Hematopoietic multipotent progenitor cell treated with erythropoietin and hydrocortisone succinate and interleukin-3 and kit ligand, for 17 days (in vitro differentiated cells): ENCODE measurements at regions not wholly inside any gene's neighbourhood (a gene's known extent, or its start where the extent isn't known, plus 50 kb on each side); places are given as distances from the start of the nearest gene placed in this dataset.
A peak's percentile ranks its signal among the peaks of the same experiment; 100 is the strongest.

Source experiments
- DNase-seq: peaks from one replicate; pipeline ENCODE4 v3.0.0-alpha.2; 2015; ENCODE audit warnings: low spot score

DNA sequence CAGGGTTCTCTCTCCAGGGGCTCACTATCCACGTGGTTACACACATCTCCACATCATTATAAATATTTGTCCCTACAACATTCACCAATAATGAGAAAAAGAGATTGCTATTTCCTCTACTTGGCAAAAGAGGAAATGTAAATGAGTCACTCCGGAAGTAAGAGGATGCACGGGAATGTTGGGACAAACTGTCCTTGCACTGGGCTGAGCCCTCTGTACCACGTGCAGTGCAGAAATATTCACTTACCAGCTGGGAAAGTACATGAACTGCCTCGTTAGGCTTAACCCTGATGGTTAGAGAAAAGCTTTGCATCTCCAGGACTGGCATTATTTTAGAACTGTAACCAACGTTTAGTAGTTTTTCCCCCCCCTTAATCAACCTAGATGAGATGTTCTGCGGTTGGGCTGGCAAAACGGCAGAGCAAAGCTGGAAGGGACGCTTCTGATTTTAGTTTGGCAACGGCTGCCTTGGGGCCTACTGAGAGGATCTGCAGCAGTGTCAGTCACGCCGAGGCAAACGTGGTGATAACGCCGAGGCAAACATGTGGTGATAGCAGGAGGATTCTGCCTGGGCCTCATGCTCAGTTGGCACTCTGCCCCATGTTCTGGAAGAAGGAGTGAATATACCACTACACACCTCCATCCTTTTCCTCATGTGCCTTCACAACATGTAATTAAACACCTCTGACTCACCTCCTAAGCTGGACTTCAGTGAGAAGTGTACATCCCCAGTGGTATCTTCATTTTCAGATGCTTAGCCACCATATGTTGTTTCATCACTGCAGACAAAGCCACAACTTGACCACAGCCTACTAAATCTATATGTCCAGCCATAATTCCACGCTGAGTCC, 661.4 kb upstream of the KLF4 start:
- peak; percentile 78 for DNase-seq

DNA sequence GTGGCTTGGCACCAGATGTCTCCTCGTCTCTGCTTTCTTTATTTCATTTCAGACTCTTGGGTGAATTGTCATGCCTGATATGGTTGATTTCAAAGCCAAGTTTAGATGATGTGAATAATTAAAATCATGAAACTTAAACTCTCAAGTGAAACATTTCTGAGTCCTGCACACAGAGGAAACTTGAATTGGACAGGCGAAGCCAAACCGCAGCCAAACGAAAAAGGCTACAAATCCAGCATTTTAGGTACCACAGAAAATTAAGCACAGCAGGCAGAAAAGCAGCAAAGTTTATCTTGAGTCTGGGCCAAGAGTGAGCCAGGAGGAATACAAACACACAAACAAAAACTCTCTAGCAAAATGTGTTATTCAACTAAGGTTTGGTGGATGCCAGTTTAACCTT, 659.8 kb upstream of the KLF4 start:
- DNase-seq = no peak

DNA sequence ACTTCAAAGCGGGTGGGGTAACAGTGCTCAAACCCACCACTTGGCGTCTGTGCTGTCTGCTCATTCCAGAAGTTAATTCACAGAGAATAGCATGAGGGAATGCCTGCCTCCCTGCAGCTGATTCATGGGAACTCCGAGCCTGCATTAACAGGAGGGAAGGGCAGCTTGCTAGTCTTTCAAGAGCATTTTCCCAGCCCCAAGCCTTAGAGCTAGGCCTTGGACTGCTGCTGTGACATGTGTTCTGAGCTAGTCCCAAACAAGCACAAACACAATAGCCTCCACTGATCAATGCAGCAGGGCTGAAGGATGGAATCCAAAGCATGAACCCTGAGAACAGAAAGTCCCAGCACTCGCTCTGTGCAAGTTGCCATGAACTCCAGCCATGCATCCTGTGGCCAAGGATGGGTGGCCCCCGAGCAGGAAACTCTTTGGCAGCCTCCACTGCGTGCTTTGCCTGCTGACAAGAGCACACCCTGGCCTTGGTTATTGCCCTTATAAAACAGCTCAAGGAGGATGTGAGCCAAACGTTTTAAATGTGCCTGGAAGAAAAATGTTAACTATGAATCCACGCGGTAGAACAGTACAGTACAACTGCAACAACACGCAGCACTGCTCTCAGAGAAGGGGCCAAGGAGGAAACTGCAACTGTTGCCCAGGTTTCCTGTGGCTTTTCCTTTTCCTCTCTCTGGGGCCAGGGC, 653.1 kb upstream of the KLF4 start:
- DNase-seq = no peak

DNA sequence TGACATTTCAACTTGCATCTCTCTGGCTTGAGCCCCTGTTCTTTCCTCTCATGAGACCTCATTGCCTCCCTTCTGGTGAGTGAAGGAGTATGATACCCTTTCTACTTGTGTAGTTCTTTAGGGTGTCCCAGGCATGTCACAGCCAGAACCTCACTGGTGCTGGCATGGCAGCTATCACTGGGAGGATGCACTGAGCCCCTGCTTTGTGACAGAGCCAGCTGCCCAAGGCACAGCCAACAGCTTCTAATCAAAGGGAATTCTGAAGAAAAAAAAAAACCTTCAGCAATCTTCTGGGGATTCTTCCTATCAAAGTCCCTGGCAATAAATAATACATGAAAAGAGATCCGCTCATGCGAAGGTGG, 652.6 kb upstream of the KLF4 start:
- no peak for DNase-seq

DNA sequence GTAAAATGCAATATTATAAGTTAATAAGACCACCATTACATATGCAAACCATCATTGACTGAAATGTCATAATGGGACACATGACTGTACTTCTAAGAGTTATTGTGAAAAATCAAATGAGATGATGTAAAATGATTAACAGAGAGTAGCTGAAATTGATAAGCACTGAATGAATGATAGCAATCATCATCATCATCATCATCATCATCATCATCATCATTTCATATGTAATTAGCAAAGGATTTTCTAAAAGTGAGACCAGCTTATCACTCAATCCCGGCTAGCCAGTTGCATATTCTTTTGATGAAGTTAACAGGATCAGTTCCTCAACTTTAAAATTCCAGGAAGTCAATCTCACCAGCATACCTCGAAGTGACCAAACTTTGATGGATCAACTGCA, 650.3 kb upstream of the KLF4 start:
- DNase-seq = no peak

DNA sequence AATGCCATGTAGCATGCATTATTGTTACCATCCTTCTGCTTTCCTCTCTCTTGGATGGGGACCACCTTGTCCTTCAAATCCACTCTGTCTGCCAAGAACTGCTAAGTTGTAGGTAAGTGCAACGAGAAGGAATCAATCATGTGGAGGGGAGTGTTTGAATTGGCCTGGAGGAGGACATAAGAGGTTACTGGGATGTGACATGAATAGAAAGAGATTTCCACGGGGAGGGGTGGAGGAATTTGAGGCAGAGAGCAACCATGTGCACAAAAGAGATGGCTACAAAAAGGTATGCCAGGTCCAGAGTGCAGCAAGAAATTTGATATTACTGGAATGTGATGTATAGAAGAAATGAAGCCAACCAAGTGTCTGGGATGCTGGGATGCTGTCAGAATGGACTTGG, 648.9 kb upstream of the KLF4 start:
- no peak for DNase-seq

DNA sequence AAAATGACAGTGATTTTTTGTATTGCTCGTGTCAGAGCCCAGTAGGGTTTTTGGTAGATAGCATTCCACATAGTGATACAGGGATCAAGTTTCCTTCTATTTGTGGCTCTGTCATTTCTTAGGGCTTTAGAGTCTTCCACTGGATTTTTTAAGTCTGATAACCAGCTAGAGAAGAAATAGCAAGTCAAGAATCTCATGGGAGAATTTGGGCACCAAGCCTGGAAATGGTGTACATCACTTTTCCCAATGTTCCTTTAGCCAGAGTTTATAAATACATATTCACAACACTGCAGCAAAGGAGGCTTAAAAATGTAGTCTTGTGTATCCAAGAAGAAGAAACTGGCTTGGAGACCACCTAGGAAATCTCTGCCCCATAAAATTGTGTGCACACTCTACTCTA, 647.1 kb upstream of the KLF4 start:
- DNase-seq = no peak

DNA sequence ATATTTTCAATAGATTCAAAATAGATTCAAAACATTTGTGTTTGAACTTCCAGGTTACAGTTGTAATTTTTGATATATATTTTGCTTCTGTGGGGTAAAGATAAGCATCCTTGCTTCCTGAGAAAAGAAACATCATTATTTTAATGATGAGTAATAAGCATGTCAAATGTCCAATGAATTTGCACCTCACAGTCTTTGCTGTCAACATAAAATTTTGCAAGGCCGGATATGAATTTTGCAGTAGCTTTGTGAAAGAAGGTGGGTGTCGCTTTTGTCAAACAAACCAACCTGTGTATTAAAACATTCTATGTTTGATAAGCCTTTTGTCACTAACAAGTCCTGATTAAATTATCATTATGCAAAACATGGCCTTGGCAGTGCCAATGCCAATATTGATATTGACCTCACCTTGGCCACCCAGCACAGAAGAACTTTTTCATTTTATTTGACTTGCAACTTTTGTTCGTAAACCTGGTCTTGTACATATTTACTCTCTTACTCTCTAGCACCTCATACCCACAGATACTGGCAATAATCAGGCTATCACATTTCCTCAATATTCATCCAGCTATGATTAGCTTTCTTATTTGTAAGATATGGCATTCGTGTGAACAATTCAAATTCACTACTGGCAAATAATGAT, 645.0 kb upstream of the KLF4 start:
- no peak for DNase-seq

DNA sequence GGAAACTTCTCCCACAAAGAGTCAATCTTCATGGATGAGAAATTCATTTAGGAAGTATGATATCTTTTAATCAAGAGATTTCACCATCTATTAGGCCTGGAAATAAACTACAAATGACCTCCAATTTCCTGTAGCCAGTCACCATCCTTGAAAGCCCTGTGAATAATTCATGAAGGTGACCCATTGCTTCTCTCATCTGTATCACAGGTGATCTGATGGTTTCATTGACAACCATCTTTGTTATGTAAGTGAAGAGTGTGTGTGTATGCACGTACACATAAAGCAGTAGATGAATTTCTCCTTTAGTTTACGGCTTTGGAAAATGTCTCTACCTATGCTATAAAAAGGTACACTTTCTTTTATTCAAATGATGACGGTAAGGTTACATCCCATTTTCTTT, 644.1 kb upstream of the KLF4 start:
- DNase-seq = no peak

DNA sequence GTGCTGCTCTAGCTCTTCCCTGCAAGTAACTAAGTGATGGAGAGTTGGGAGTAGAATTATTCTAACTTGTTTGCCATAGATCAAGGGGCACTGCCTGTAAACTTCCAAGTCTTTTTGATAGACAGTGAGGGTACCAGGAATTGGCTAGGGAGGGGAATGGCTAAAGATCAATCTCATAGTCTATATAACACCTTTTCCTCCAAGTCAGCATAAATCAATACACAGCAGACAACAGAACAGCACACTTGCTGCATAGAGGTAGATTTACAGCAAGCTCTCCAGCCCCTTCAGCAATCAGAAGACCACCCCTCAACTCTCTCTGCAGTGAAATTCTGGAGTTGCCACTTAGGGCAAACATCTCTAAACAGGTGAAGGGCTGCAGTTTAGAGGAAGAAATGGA, 643.5 kb upstream of the KLF4 start:
- no peak for DNase-seq

DNA sequence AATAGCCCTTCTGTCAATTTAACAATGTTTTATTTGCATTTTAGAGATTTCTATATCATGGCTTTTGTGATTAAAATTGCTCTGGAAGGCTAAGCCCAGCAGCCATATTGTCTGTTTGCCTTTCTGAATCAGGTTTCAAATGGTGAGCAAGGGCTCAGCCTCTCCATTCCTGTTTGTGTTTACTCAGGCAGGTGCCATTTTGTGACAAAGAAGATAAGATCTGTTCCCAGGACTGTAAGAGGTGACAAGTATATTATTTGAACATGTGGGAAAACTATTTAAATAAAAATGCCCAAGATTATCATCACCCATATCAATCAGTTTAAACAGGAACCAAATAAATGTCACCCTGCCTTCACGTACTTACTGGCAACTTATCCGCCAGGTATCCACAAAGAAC, 641.3 kb upstream of the KLF4 start:
- DNase-seq = no peak

DNA sequence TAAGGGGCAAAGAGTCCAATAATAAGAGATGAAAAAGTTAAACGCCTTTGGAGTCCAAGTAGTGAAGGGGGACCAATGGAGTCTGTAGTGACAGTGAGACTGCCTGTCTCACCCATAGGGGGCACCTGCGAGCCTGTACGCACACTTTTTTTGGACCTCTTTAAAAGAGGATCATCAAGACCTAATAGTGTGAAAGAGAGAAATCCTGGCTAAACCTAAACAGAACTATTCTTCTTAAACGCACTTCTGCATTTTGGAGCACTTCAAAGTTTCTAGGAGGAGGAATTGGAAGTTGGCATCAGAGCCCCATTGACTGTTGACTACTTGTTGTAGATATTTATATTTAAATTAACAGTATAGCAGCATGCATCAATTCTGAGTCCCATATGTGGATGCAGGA, 636.1 kb upstream of the KLF4 start:
- peak; percentile 64 for DNase-seq

DNA sequence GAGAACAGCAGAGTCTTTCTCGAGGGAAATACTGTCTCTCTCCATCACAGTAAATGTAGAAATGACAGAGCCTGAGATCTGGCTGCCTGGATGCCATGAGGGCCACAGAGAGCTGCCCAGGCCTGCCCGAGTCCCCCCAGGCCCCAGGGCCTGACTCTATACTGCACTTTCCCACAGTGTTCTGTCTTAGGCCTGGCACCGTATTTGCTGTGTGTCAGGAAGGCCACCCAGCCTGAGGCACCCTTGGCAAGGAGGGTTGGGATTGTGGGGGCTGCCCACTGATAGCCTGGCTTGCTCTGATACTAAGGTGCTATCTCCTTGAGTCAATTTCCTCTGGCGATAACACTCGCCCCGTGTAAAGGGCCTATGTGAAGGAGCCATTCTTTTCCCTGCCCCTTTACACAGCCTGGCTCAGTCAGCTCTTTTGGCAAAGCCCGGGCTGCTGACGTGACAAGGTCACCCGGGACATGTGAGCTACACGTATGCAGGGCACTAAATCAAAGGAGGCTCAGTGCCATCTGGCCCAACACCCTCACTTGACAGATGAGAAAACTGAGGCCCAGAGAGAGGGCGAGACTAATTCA, 630.1 kb upstream of the KLF4 start:
- peak; percentile 48 for DNase-seq

DNA sequence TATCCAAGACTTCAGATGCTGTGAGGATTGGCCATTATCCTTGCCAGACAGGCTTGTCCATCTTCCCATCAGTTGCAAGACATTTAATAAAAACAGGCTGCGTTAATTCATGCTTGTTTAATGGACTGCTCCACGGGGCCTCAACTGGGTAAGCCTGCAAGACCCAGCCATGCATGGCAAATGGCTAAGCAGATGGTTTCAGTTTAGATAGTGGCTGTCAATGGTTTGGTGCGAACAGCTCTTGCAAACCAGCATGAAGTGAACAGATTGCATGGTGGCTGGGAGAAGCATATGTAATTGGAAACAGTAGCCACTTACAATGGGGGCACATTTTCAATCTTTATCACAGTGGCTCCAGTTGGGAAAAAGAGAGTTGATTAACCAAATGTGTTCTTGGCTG, 628.2 kb upstream of the KLF4 start:
- peak; percentile 37 for DNase-seq

DNA sequence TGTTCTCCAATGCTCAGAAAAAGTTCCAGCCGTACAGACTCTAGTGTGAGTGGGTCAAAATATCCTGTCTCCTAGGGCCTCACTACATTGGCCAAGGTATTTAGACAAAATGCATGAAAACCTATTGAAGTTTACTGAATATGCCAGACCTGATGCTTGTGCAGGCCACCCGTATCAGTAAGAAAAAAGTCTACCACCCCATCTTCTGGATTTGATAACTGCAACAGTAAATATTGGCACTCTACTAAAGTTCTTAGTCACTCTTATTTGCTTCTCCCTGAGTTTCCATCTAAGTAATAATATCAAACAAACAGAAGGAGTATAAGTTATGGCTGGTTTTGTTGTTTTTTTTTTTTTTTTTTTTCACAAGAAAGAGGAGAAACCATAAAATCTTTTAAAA, 627.7 kb upstream of the KLF4 start:
- DNase-seq = peak; percentile 65

DNA sequence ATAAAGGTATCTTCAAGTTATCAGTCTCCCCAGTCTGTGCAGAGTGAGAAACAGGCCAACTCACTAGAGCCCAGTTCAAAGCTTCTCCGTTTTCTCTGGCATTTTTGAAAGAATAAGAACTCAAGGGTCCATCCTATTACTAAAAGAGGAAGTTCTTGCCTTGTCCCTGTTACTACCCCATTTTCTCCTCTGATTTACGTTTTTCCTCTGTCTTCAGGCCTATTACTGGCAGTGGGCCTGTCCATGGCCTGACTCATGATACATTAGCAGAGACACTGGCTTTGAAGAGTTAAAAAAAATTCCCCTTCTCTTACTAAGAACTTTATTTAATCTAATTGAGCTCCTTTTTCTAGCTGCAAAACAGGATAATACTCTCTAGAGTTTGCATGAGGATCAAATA, 624.0 kb upstream of the KLF4 start:
- peak; percentile 51 for DNase-seq

DNA sequence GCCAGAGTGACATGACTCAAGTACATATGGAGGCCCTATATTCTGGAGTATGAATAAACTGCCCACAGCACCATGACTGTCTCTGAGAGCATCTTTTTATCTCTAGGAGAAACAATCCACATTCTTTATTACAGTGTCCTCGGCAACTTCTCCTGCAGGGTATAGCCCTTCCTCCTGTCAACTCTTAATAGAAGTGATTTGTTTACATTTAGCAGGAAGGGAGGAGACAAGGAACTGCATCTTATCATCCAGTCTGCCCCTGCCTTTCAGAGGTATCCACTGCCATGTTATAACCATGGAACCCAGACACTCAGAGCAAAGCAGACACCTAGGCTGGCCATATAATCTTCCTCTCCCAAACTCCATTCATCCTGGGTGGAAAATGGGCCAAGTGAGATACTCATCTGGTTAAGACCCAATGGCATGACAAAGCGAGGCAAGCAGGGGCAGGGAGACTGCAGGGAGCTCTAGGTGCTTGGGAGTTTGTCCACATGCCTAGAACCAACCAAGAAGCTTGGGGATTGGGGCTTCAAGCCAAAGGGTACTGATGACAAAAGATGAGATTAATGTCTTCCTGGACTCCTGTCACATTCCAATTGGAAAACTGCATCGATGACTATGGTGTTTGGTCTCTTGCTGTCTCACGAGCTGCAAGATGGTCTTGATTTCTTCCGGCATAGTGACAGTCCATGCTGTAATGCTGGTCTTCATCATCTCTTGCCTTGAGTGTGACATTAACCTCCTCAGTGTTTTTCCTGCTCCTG, 620.5 kb upstream of the KLF4 start:
- DNase-seq = peak; percentile 37

DNA sequence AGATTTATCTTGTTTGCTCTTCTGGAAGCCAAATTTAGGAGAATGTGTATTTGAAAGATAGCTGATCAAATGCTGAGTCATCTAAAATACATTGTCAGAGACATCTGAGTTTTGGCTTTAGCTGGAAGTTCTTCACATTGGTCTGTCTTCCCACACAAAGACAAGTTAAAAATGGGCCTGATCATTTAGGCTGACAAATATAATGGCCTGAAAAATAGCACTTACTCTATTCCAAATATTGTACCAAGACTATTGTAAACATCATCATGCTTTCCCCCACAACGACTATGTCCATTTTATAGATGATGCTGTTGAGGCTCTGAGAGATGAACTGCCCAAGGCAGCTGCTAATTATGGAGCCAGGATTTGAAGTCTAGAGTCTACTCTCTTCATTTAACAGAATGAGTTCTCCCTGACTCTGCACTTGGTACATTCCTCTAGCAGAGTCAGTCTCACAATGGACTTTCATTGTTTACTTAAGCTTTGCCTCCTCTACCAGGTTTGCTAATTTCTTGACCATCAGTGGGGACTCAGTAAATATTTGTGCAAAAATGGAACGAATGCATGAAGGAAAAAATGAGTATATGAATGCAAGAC, 619.4 kb upstream of the KLF4 start:
- DNase-seq = peak; percentile 72

DNA sequence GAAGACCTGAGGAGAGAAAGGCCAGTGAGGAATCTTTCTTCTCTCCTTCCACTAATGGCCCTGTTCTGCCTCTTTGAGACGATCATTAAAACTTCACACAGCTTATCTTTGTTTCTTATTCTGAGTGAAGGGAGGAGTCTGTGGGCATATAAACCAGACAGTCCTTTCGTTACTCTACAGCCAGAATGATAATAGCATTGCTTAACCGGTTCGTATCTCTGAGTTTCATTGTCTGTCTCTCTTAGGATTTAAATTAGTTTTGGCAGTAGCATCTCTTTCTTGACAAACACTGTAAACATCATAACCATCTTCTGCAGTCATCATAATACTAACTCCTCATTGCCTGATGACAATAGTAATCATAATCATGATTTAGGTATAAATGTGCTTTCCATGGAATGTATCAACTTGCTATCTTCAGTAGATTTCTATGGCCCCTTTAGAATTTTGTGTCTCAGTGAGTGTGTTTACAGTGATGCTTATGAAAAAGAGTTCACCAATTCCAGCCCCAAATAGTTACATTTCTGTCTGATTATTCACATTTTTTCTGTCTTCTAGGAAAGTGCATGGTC, 618.8 kb upstream of the KLF4 start:
- peak; percentile 55 for DNase-seq

DNA sequence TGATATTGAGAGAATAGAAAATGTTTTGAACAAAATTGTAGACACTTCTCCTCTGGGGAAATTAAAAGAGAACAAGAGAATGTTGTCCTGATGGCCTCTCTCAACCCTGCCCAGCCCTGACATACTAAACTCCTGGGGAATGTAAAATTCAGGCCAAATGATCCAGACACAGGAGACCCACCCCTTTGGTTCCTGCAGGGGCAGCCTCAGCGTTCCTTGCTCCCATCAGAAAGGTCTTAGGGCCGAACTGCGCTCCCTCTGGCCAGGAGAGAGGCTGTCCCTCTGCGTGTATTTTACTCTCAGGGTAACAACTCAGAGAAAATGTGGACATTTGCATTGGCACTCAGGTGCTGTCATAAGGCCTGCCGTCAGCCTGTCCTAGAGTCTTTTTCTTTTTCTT, 616.3 kb upstream of the KLF4 start:
- no peak for DNase-seq

DNA sequence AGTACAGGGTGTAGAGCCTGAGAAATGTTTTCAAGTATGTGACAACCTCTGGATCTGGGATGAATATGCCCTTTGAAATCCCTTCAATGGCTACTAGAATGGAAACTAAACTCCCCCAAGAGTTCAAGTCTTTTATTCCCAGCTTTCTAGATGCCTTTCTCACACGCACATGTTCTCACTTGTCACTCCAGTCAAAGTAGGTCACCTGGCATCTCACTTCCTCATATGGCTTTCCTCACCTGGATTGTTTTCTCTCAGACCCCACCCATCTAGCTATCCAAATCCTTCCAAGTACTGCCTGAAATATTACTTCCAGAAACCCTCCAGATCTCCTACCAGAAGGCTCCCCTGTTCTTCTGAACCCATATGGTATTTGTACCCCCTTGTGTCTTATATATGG, 615.4 kb upstream of the KLF4 start:
- DNase-seq = no peak
